Heart right ventricle (tissue), 16 donors: ENCODE measurements at regions not wholly inside any gene's neighbourhood (a gene's known extent, or its start where the extent isn't known, plus 50 kb on each side); places are given as distances from the start of the nearest gene placed in this dataset.

Experiments used
- ATAC-seq, 8 donors: fragments of 200-7000 bp; cut with Tn5 transposase; one replicate each; pipeline ENCODE4 v1.9.1; 2020; ENCODE audit warnings: mild to moderate bottlenecking in 8 of 8, moderate library complexity in 8 of 8, moderate number of reproducible peaks in 1 of 8
- DNase-seq, 2 donors: peaks; one replicate each; pipeline ENCODE4 v3.0.0-alpha.2; 2020
- H3K27ac ChIP-seq, 10 donors: fragments of 200-600 bp; sonication (generic) in 2 of 10; one replicate each; pipeline versions ENCODE4 v1.5.0 to v1.8.0; 2020 to 2022; ENCODE audit warnings: mild to moderate bottlenecking in 3 of 10
- H3K27me3 ChIP-seq, 7 donors: fragments of 200-600 bp; one replicate each; pipeline ENCODE4 v1.8.0; 2021 to 2022; ENCODE audit warnings: mild to moderate bottlenecking in 2 of 7
- H3K36me3 ChIP-seq, 9 donors: fragments of 200-600 bp; sonication (generic) in 1 of 9; one replicate each; pipeline versions ENCODE4 v1.5.0 to v1.8.0; 2020 to 2022; ENCODE audit warnings: mild to moderate bottlenecking in 2 of 9
- H3K4me1 ChIP-seq, 9 donors: fragments of 200-600 bp; sonication (generic) in 1 of 9; one replicate each; pipeline versions ENCODE4 v1.5.0 to v1.8.0; 2020 to 2022; ENCODE audit warnings: mild to moderate bottlenecking in 4 of 9
- H3K4me3 ChIP-seq, 10 donors: fragments of 200-600 bp; sonication (generic) in 2 of 10; one replicate each; pipeline versions ENCODE4 v1.5.0 to v1.8.0; 2020 to 2022; ENCODE audit warnings: mild to moderate bottlenecking in 7 of 10, moderate library complexity in 2 of 10
- H3K9me3 ChIP-seq, 11 donors: fragments of 200-600 bp in 10 of 11; sonication (generic) in 2 of 11; one replicate each; pipeline versions ENCODE4 v1.5.0 to v1.8.0; 2013 to 2022; ENCODE audit warnings: mild to moderate bottlenecking in 2 of 11, control low read depth in 1 of 11, moderate library complexity in 1 of 11
- CTCF ChIP-seq, 9 donors: fragments of 200-600 bp; sonication (generic) in 2 of 9; IDR thresholded peaks; one replicate each; pipeline versions ENCODE4 v1.5.0 to v1.8.0; 2021 to 2022; ENCODE audit warnings: antibody characterized with exemption in 9 of 9, mild to moderate bottlenecking in 5 of 9, moderate library complexity in 1 of 9
- WGBS, 2 donors: extraction: QIAGEN DNeasy Blood & Tissue Kit; methylation state at CpG; one replicate each; pipeline ENCODE4 v1.1.7; 2013; ENCODE audit warnings: inconsistent platforms in 1 of 2; 5-methylcytosine and 5-hydroxymethylcytosine counted together
- intact Hi-C, 10 donors: fragments of 100-400 bp; cut with DNase I; formaldehyde crosslinking; loops; one replicate each; pipeline versions ENCODE4 v1.11.1 to v1.14.2; 2022
- donor health status: Arrhythmogenic right ventricular cardiomyopathy.
- donor health status: ischemic (EF 13 %, LVEDD 7.1; RV severe dilation, severe dysfunction).
- donor health status: healthy with polysubstance abuse.
- donor health status: DM: no; HTN: yes; CAD: no.
- donor health status: DM: no; HTN: no; CAD: no.
- donor health status: ischemic (EF 25% LVEDD 6.9; RV normal size, moderate dysfunction).
- donor health status: ischemic (EF 25% LVEDD 5.7; RV mildly dilated, moderate dysfunction).
- donor health status: healthy.
- donor health status: DM: yes; HTN: yes; CAD: no.
- donor health status: Ischemic cardiomyopathy.
- donor health status: ischemic (EF 35%, LVEDD 5.7; RV mildly dilated, moderate dysfunction).
- donor health status: nonischemic (EF 11% LVEDD 7.7; RV severe dilation, severe dysfunction).
- donor health status: DM: yes; HTN: yes; CAD: no.
- donor health status: PGD.
- donor health status: ischemic (EF 29% LVEDD 5.4; RV normal size, mild dysfunction).
- donor health status: nonischemic (EF 23%, LVEDD 6.1; RV moderate dilation, normal function).

- no peaks in the 10 kb centered on the region for H3K4me1 ChIP-seq
- no peak for ATAC-seq
- H3K27ac ChIP-seq, result no peak overlapping the region
- no peaks in the 10 kb centered on the region for H3K36me3 ChIP-seq
- H3K27me3 ChIP-seq, result no peaks in the 10 kb centered on the region
- H3K9me3 ChIP-seq, result peaks cover 0 to 24% (median 6%) of the 10 kb centered on the region in 11 donors
- TF ChIP-seq CTCF (IDR thresholded peaks at IDR 0.05), result no peak
- intact Hi-C loops, result no loop called here
- no peak for DNase-seq
- no peak overlapping the region for H3K4me3 ChIP-seq
- WGBS, 2 donors, result 86 to 92% methylated on average over 1 of the region's 1 CpG
Observed at GRCh38 chr1:164021813-164022212, 537.2 kb upstream of the PBX1 start.

GRCh38 chr1:164033782-164034181 lies 525.2 kb upstream of the PBX1 start:
- Histone ChIP-seq H3K4me3 (no peak overlapping the region), H3K27me3 (no peaks in the 10 kb centered on the region), H3K36me3 (no peaks in the 10 kb centered on the region), H3K4me1 (no peaks in the 10 kb centered on the region), H3K27ac (no peak overlapping the region), H3K9me3 (peaks cover 0 to 41% (median 12%) of the 10 kb centered on the region in 11 donors)
- no peak for TF ChIP-seq CTCF (IDR thresholded peaks at IDR 0.05)
- ATAC-seq, result no peak
- 85 to 88% methylated on average over 1 of the region's 1 CpG for WGBS, 2 donors
- DNase-seq, result no peak
- intact Hi-C loops, result no loop called here

GRCh38 chr1:164040754-164041153 lies 518.2 kb upstream of the PBX1 start:
- no peak overlapping the region for H3K4me3 ChIP-seq
- H3K27me3 ChIP-seq, result no peaks in the 10 kb centered on the region
- ATAC-seq (no peak), DNase-seq (no peak)
- H3K4me1 ChIP-seq, result no peaks in the 10 kb centered on the region
- WGBS, 2 donors, result 91 to 93% methylated on average over 1 of the region's 1 CpG
- TF ChIP-seq CTCF (IDR thresholded peaks at IDR 0.05), result no peak
- H3K36me3 ChIP-seq, result no peaks in the 10 kb centered on the region
- intact Hi-C loops, result no loop called here
- peaks cover 0 to 3% (median 0%) of the 10 kb centered on the region in 11 donors for H3K9me3 ChIP-seq
- H3K27ac ChIP-seq, result no peak overlapping the region

- no peak for ATAC-seq
- Histone ChIP-seq H3K4me3 (no peak overlapping the region), H3K9me3 (no peaks in the 10 kb centered on the region), H3K27ac (no peak overlapping the region), H3K4me1 (no peaks in the 10 kb centered on the region), H3K27me3 (no peaks in the 10 kb centered on the region), H3K36me3 (no peaks in the 10 kb centered on the region)
- 55 to 60% methylated on average over 1 of the region's 1 CpG for WGBS, 2 donors
- TF ChIP-seq CTCF (IDR thresholded peaks at IDR 0.05), result no peak
- intact Hi-C loops, result no loop called here
- DNase-seq, result no peak
Observed at GRCh38 chr1:164051782-164052181, 507.2 kb upstream of the PBX1 start.

- no peaks in the 10 kb centered on the region for H3K36me3 ChIP-seq
- 77 to 87% methylated on average over 4 of the region's 4 CpGs for WGBS, 2 donors
- no peaks in the 10 kb centered on the region for H3K4me1 ChIP-seq
- H3K4me3 ChIP-seq, result no peak overlapping the region
- no peaks in the 10 kb centered on the region for H3K9me3 ChIP-seq
- intact Hi-C loops, result no loop called here
- no peaks in the 10 kb centered on the region for H3K27me3 ChIP-seq
- ATAC-seq (no peak), DNase-seq (no peak)
- no peak overlapping the region for H3K27ac ChIP-seq
- TF ChIP-seq CTCF (IDR thresholded peaks at IDR 0.05), result no peak
Observed at GRCh38 chr1:164054331-164054730, 504.7 kb upstream of the PBX1 start.
